ENCODE measurements at regions not wholly inside any gene's neighbourhood (a gene's known extent, or its start where the extent isn't known, plus 50 kb on each side); places are given as distances from the start of the nearest gene placed in this dataset.

DNA sequence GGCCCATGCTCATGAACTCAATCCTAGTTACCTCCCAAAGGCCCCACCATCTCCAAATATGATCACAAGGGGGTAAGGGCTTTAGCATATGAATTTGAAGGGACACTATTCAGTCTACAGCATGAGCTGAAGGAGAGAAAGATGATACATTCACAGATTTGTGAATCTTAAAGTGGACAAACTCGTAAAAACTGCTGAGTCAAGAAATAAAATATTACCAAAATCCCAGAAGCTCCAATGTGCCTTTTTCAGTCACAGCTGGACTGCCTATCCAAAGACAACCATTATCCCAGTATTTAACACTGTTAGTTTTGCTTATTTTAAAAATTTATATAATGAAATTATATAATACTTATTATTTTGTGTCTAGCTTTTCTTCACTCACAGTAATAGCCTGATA, 109.0 kb downstream of the CXXC4 start:
- no peaks in the 10 kb centered on the region for H3K36me3 ChIP-seq (ENCODE audit: control insufficient read depth, insufficient read depth, low read length)
- H3K4me3 ChIP-seq (ENCODE audit: low read depth, low read length), result no peak overlapping the region
- TF ChIP-seq, protein P1, sequence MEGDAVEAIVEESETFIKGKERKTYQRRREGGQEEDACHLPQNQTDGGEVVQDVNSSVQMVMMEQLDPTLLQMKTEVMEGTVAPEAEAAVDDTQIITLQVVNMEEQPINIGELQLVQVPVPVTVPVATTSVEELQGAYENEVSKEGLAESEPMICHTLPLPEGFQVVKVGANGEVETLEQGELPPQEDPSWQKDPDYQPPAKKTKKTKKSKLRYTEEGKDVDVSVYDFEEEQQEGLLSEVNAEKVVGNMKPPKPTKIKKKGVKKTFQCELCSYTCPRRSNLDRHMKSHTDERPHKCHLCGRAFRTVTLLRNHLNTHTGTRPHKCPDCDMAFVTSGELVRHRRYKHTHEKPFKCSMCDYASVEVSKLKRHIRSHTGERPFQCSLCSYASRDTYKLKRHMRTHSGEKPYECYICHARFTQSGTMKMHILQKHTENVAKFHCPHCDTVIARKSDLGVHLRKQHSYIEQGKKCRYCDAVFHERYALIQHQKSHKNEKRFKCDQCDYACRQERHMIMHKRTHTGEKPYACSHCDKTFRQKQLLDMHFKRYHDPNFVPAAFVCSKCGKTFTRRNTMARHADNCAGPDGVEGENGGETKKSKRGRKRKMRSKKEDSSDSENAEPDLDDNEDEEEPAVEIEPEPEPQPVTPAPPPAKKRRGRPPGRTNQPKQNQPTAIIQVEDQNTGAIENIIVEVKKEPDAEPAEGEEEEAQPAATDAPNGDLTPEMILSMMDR (IDR thresholded peaks at IDR 0.05; ENCODE audit: insufficient read depth, low read length, severe bottlenecking), result no peak
- no peak for DNase-seq (ENCODE audit: low read depth)
- FAIRE-seq, result no peak
- H3K27me3 ChIP-seq (ENCODE audit: control insufficient read depth, insufficient read depth, low read length), result no peaks in the 10 kb centered on the region

DNA sequence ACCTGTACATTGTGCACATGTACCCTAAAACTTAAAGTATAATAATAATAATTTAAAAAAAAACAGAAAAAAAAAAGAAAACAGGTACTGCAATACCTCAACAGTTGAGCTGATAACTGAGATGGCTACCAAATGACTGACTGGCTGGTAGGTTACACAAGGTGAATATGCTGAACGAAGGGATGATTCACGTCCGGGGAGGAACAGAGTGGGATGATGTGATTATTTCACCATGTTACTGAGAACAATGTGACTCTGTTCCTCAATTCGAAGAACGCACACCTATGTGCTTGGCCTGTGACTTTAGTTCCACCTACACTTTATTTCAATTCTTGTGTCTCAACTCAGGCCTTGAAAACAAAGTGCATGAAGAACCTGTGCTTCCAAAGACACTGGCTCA, 111.7 kb downstream of the CXXC4 start:
- FAIRE-seq (no peak), DNase-seq (ENCODE audit: low read depth) (no peak)
- Histone ChIP-seq H3K4me3 (ENCODE audit: low read depth, low read length) (no peak overlapping the region), H3K27me3 (ENCODE audit: control insufficient read depth, insufficient read depth, low read length) (no peaks in the 10 kb centered on the region), H3K36me3 (ENCODE audit: control insufficient read depth, insufficient read depth, low read length) (no peaks in the 10 kb centered on the region)
- TF ChIP-seq, protein P1 (IDR thresholded peaks at IDR 0.05; ENCODE audit: insufficient read depth, low read length, severe bottlenecking), result no peak

DNA sequence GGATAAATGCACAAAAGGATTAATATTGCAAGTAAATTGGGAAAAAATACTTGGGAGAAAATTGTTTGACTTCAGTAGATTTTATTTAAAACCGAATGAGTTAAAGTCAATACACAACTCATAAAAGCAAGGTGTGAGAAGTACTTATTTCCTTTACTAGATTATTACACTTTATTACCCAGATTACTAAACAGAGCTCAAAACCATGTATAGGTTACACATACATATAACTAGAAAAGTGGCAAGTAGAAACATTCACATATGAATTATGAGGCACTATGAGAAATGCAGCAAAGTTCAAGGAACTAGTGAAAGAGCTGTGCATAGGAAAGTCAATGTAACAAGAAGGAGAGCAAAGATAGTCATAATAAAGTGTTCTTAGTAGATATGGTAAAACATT, 113.0 kb downstream of the CXXC4 start:
- no peaks in the 10 kb centered on the region for H3K27me3 ChIP-seq (ENCODE audit: control insufficient read depth, insufficient read depth, low read length)
- no peak overlapping the region for H3K4me3 ChIP-seq (ENCODE audit: low read depth, low read length)
- H3K36me3 ChIP-seq (ENCODE audit: control insufficient read depth, insufficient read depth, low read length), result no peaks in the 10 kb centered on the region
- TF ChIP-seq, protein P1 (IDR thresholded peaks at IDR 0.05; ENCODE audit: insufficient read depth, low read length, severe bottlenecking), result no peak
- FAIRE-seq (no peak), DNase-seq (ENCODE audit: low read depth) (no peak)

DNA sequence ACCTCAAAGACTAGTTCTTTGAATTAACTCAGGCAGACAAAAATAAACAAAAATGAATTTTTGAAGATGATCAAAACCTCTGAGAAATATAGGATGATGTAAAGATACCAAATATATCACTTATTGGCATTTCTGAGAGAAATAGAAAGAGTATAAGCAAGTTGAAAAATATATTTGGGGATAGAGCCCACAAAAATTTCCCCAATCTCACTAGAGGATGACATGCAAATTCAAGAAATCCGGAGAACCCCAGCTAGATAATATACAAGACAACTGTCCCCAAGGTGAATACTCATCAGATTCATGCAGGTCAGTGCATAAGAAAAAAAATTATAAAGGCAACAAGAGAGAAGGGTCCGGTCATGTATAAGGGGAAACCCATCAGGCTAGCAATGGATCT, 129.1 kb downstream of the CXXC4 start:
- Histone ChIP-seq H3K36me3 (ENCODE audit: control insufficient read depth, insufficient read depth, low read length) (no peaks in the 10 kb centered on the region), H3K4me3 (ENCODE audit: low read depth, low read length) (no peak overlapping the region), H3K27me3 (ENCODE audit: control insufficient read depth, insufficient read depth, low read length) (no peaks in the 10 kb centered on the region)
- DNase-seq (ENCODE audit: low read depth) (no peak), FAIRE-seq (no peak)
- TF ChIP-seq, protein P1 (IDR thresholded peaks at IDR 0.05; ENCODE audit: insufficient read depth, low read length, severe bottlenecking), result no peak

DNA sequence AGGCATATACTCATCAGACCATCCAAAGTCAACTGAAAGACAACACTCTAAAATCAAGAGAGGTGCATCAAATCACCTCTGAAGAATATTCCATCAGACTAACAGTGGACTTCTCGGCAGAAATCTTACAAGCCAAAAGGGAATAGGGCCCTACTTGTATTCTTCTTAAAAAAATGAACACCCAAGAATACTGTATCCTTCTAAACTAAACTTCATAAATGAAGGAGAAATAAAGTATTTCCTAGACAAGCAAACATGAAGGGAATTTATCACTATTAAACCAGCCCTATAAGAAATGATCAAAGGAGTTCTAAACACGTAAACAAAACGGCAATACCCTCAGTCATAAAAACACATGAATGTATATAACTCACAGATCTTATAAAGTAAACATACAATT, 141.2 kb downstream of the CXXC4 start:
- no peaks in the 10 kb centered on the region for H3K27me3 ChIP-seq (ENCODE audit: control insufficient read depth, insufficient read depth, low read length)
- DNase-seq (ENCODE audit: low read depth) (no peak), FAIRE-seq (no peak)
- no peaks in the 10 kb centered on the region for H3K36me3 ChIP-seq (ENCODE audit: control insufficient read depth, insufficient read depth, low read length)
- TF ChIP-seq, protein P1 (IDR thresholded peaks at IDR 0.05; ENCODE audit: insufficient read depth, low read length, severe bottlenecking), result no peak
- H3K4me3 ChIP-seq (ENCODE audit: low read depth, low read length), result no peak overlapping the region

DNA sequence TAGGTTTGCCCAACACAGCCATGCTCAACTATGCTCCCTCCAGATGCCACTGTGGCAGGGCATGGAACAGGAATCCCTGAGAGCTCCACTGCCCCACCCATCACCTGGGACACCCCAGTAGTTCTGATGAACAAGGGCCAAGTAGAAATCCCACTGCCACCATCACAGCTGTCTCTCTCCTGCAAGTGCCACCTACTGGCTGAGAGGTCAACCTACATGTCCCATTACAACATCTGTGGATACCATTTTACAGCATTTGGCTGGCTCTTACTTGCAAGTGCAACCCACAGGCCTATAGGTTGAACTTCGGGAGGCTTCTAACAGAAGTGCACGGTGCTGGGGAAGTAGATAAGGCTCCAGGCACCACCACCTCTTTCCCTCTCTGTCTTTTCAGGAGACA, 142.5 kb downstream of the CXXC4 start:
- DNase-seq (ENCODE audit: low read depth) (peak; percentile 3), FAIRE-seq (no peak)
- H3K27me3 ChIP-seq (ENCODE audit: control insufficient read depth, insufficient read depth, low read length), result no peaks in the 10 kb centered on the region
- no peak overlapping the region for H3K4me3 ChIP-seq (ENCODE audit: low read depth, low read length)
- TF ChIP-seq, protein P1 (IDR thresholded peaks at IDR 0.05; ENCODE audit: insufficient read depth, low read length, severe bottlenecking), result peak; percentile 38
- no peaks in the 10 kb centered on the region for H3K36me3 ChIP-seq (ENCODE audit: control insufficient read depth, insufficient read depth, low read length)

All from bronchial epithelial cell (primary cell).